Testis (tissue), 2 donors: ENCODE measurements at regions not wholly inside any gene's neighbourhood (a gene's known extent, or its start where the extent isn't known, plus 50 kb on each side); places are given as distances from the start of the nearest gene placed in this dataset.

Experiments used
- CTCF ChIP-seq, 3 experiments: fragments of 450-650 bp in 2 of 3; fragments of 200-600 bp in 1 of 3; sonication (generic) in 1 of 3; IDR thresholded peaks; one replicate each; pipeline ENCODE4 v1.5.1; 2016 to 2019; ENCODE audit warnings: antibody characterized with exemption in 3 of 3, mild to moderate bottlenecking in 2 of 3, moderate library complexity in 1 of 3
- POLR2A ChIP-seq: fragments of 450-650 bp; IDR thresholded peaks from one replicate; pipeline ENCODE4 v1.6.1; 2017; ENCODE audit warnings: antibody characterized with exemption, mild to moderate bottlenecking, moderate library complexity

- TF ChIP-seq CTCF (IDR thresholded peaks at IDR 0.05) (no peak), POLR2A (no peak)
Observed at GRCh38 chr9:100697339-100697738, 119.5 kb downstream of the CAVIN4 start.
